ENCODE measurements at regions not wholly inside any gene's neighbourhood (a gene's known extent, or its start where the extent isn't known, plus 50 kb on each side); places are given as distances from the start of the nearest gene placed in this dataset.

- TF ChIP-seq GATA2 (IDR thresholded peaks at IDR 0.05; ENCODE audit: low read depth, low read length): no peak
- TF ChIP-seq GATA3 (IDR thresholded peaks at IDR 0.05; ENCODE audit: low read depth, low read length): no peak
These were observed 953.0 kb downstream of the GRID1 start for GRCh38 chr10:85413570-85413969.
